ENCODE measurements at regions not wholly inside any gene's neighbourhood (a gene's known extent, or its start where the extent isn't known, plus 50 kb on each side); places are given as distances from the start of the nearest gene placed in this dataset.

DNA sequence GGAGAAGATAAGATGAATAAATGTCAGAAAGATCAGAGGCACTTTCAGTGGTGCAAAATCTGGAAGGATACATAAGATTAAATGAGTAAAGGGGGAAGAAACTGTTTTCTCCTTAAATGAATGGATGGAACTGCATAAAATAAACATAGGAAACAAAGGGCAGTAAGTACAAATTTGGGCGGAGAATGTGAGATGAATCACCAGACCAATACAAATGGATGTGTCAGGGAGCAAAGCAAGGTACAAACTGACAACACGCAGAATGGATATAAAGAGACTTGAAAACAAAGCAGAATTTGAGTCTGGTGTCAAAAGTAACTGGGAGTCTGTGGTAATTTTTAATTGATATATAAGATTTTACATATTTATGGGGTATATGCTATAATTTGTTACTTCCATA, 175.3 kb upstream of the PCDH18 start:
- Histone ChIP-seq H4K20me1 (ENCODE audit: insufficient read depth, low read length) (no peaks in the 10 kb centered on the region), H3K4ac (ENCODE audit: low read depth, low read length) (peak overlapping the region; percentile 60; the same call in 1 of the 2 replicates), H3K9me1 (ENCODE audit: insufficient read depth, low read length) (no peaks in the 10 kb centered on the region), H3K14ac (replicated peaks; ENCODE audit: low read depth, low read length) (no peak overlapping the region), H3K27me3 (ENCODE audit: control insufficient read depth, insufficient read depth, low read length) (no peaks in the 10 kb centered on the region), H3K9ac (ENCODE audit: low read depth, low read length) (no peak overlapping the region), H2BK5ac (ENCODE audit: low read depth, low read length, poor library complexity, severe bottlenecking) (peak overlapping the region; percentile 57), H4K91ac (ENCODE audit: insufficient read depth, low read depth, low read length) (no peak overlapping the region), H2BK120ac (ENCODE audit: low read depth, low read length) (0 out of 2 replicates have a peak overlapping the region, but pooled peaks have one; percentile 10), H2BK15ac (ENCODE audit: low read depth, low read length) (no peak overlapping the region), H4K8ac (ENCODE audit: low read depth in 2 of 2, low read length in 2 of 2) (peak overlapping the region in 1 of 2 experiments; percentile 74; a peak in 1 of 4 replicates), H2BK20ac (ENCODE audit: low read depth, low read length) (peak overlapping the region; percentile 41; the same call in 1 of the 2 replicates), H3K23ac (ENCODE audit: low read depth, low read length) (no peak overlapping the region), H3K4me1 (ENCODE audit: control insufficient read depth, insufficient read depth, low read length) (peaks cover 9% of the 10 kb centered on the region), H3K4me3 (ENCODE audit: insufficient read depth, low read depth, low read length) (no peak overlapping the region), H2AK9ac (replicated peaks; ENCODE audit: low read depth, low read length, poor library complexity) (no peak overlapping the region), H2AK5ac (ENCODE audit: low read depth, low read length) (no peak overlapping the region), H4K5ac (ENCODE audit: low read depth, low read length) (no peak overlapping the region), H3K27ac (ENCODE audit: insufficient read depth, low read length) (peak overlapping the region; percentile 61; the same call in 1 of the 2 replicates), H3K4me2 (ENCODE audit: low read depth, low read length) (no peak overlapping the region; the same call in 1 of the 2 replicates), H2AFZ (replicated peaks; ENCODE audit: low read length, poor library complexity) (no peak overlapping the region), H3K56ac (ENCODE audit: extremely low read depth, insufficient read depth, low read length) (no peak overlapping the region), H3K79me1 (ENCODE audit: low read depth in 1 of 2, low read length in 2 of 2) (no peaks in the 10 kb centered on the region), H3K9me3 (ENCODE audit: control insufficient read depth, insufficient read depth, low read length) (no peaks in the 10 kb centered on the region), H3K36me3 (ENCODE audit: control insufficient read depth, insufficient read depth, low read length) (no peaks in the 10 kb centered on the region), H3K18ac (ENCODE audit: low read depth, low read length) (peak overlapping the region; percentile 85; the same call in 1 of the 2 replicates)
- BruUV-seq (replicated peaks), result no TSS peak
- intact Hi-C loops (cut with micrococcal nuclease), result loop anchor here (5.0 kb wide), 1 partner anchor 110 kb away; no protein-coding TSS in a partner anchor
- POLR2A ChIA-PET (ENCODE audit: unreplicated experiment), result no interaction called here
- ATAC-seq (ENCODE audit: low read depth) (no peak), DNase-seq (peak; percentile 60)
- CTCF ChIA-PET, result no interaction called here
- in situ Hi-C loops (cut with MboI; ENCODE audit: low sequenced_read_pairs), result no loop called here
- WGBS, 2 experiments (ENCODE audit: extremely low coverage in 2 of 2, insufficient read length in 1 of 2), result no CpG with 5 or more reads among the region's 2 CpGs
- no peak for TF ChIP-seq RAD21 (IDR thresholded peaks at IDR 0.05; ENCODE audit: low read length)
- TF ChIP-seq, protein P1, sequence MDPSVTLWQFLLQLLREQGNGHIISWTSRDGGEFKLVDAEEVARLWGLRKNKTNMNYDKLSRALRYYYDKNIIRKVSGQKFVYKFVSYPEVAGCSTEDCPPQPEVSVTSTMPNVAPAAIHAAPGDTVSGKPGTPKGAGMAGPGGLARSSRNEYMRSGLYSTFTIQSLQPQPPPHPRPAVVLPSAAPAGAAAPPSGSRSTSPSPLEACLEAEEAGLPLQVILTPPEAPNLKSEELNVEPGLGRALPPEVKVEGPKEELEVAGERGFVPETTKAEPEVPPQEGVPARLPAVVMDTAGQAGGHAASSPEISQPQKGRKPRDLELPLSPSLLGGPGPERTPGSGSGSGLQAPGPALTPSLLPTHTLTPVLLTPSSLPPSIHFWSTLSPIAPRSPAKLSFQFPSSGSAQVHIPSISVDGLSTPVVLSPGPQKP (IDR thresholded peaks at IDR 0.05; ENCODE audit: borderline replicate concordance, low read depth, low read length), result no peak
- no peak for TF ChIP-seq POLR2A (IDR thresholded peaks at IDR 0.05; ENCODE audit: low read depth, low read length)
- TF ChIP-seq CHD1 (IDR thresholded peaks at IDR 0.05; ENCODE audit: low read depth, low read length), result no peak
- TF ChIP-seq, protein P2, sequence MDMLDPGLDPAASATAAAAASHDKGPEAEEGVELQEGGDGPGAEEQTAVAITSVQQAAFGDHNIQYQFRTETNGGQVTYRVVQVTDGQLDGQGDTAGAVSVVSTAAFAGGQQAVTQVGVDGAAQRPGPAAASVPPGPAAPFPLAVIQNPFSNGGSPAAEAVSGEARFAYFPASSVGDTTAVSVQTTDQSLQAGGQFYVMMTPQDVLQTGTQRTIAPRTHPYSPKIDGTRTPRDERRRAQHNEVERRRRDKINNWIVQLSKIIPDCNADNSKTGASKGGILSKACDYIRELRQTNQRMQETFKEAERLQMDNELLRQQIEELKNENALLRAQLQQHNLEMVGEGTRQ (IDR thresholded peaks at IDR 0.05; ENCODE audit: low read depth, low read length), result no peak
- TF ChIP-seq MAFK (IDR thresholded peaks at IDR 0.05; ENCODE audit: low read depth, low read length), result no peak
- TF ChIP-seq RFX5 (IDR thresholded peaks at IDR 0.05; ENCODE audit: low read depth, low read length), result no peak
- no peak for TF ChIP-seq BHLHE40 (IDR thresholded peaks at IDR 0.05; ENCODE audit: low read depth, low read length)
- no peak for TF ChIP-seq FOS (IDR thresholded peaks at IDR 0.05; ENCODE audit: low read depth, low read length)
- no peak for TF ChIP-seq SMC3 (IDR thresholded peaks at IDR 0.05; ENCODE audit: low read depth, low read length)
- dilution Hi-C loops (cut with HindIII; ENCODE audit: low sequenced_read_pairs, unreplicated experiment), result no loop called here

All from IMR-90 (cell line).